HUDEP-2 (cell line): ENCODE measurements at regions not wholly inside any gene's neighbourhood (a gene's known extent, or its start where the extent isn't known, plus 50 kb on each side); places are given as distances from the start of the nearest gene placed in this dataset.

Experiments used
- DNase-seq, 76 experiments: peaks; one replicate each; lab custom pipeline; 2025; ENCODE audit not compliant: unreplicated experiment in 76 of 76; lab: John Stamatoyannopoulos, UW

- DNase-seq = no peak
Measured at GRCh38 chr4:173793937-173794510, 264.0 kb upstream of the HAND2 start.

DNA sequence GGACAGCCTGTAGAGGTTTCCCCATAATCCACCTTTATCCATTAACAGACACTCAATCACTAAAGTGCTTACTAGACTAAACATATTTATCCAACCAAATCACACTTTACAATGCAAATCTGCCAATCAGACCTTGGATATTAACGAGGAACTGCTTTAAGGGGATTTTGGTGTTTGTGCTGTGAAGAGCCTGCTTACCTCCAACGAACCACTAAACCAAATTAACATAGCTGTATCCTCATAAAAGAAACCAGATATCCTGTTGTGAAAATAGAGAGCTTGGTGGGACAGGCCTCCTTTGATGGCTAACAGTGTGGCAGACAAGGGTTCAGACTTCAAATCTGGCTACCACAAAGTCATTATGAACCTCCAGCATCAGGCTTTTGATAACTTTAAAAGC, 252.6 kb upstream of the HAND2 start:
- DNase-seq = no peak

GRCh38 chr4:173777921-173778320, 247.9 kb upstream of the HAND2 start:
- DNase-seq = no peak

- no peak for DNase-seq
Measured at GRCh38 chr4:173777421-173777820, 247.4 kb upstream of the HAND2 start.

- no peak for DNase-seq
Measured at GRCh38 chr4:173769568-173769967, 239.5 kb upstream of the HAND2 start.

DNA sequence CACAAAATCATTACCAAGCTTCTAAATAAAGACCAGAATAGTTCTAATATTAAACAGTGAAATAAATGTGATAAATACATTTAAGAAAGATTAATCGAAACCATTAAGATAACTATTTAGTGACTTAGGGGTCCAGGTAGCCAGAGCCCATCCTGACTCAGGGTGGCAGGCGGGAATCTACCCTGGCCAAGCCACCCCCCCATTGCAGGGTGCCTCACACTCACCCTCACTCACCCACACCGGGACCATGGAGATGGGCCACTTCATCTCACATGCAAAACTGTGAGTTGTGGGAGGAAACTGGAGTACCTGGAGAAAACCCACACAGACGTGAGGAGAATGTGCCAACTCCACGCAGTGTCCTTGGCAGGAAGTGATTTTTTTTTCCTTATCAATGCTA, 237.6 kb upstream of the HAND2 start:
- DNase-seq = no peak

GRCh38 chr4:173766171-173766600, 236.2 kb upstream of the HAND2 start:
- DNase-seq = no peak

- DNase-seq = no peak
Measured at GRCh38 chr4:173765751-173766150, 235.7 kb upstream of the HAND2 start.

DNA sequence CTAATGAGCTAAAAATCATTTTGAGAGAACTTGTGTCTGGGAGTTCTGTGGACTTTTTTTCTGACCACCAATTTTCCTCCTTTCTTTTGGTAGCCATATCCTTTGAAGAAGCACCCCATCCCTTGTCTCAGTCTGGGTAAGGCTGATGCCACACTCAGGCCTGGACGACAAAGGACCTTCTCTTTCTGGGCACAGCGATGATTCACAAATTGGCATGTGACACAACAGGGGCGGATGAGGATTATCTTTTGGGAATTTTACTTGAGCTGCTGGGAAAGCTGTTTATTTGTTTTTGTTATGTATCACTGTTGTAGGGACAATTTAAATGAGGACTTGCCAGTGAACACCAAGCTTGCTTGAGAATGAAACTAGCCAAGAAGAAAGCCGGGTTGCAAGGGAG, 233.4 kb upstream of the HAND2 start:
- no peak for DNase-seq

DNA sequence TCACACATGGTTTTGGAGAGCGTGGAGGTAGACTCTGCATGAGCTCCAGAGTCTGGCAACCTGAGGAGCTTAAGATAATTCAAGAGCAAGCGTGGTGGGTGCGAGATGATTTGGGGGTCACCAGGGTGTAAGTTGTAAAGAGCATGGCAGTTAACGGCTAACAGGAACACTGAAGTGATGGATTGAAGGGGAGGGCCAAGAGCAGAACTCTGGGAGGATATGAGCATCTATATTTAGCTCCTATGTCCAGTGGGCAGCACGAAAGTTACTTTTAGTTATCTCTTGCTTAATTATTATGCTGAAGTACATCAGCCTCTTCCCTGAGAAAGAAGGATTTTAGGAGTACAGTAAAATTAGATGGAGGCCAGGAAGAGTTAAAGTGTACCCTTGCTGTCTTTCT, 231.9 kb upstream of the HAND2 start:
- no peak for DNase-seq

GRCh38 chr4:173761236-173761635, 231.2 kb upstream of the HAND2 start:
- DNase-seq = no peak

GRCh38 chr4:173758132-173758531, 228.1 kb upstream of the HAND2 start:
- DNase-seq = no peak

GRCh38 chr4:173753408-173753807, 223.4 kb upstream of the HAND2 start:
- no peak for DNase-seq

- peak in 61 of 76 experiments; percentile 1 to 70 (median 30) for DNase-seq
Measured at GRCh38 chr4:173752610-173753230, 222.7 kb upstream of the HAND2 start.

GRCh38 chr4:173748353-173748752, 218.3 kb upstream of the HAND2 start:
- DNase-seq = no peak

DNA sequence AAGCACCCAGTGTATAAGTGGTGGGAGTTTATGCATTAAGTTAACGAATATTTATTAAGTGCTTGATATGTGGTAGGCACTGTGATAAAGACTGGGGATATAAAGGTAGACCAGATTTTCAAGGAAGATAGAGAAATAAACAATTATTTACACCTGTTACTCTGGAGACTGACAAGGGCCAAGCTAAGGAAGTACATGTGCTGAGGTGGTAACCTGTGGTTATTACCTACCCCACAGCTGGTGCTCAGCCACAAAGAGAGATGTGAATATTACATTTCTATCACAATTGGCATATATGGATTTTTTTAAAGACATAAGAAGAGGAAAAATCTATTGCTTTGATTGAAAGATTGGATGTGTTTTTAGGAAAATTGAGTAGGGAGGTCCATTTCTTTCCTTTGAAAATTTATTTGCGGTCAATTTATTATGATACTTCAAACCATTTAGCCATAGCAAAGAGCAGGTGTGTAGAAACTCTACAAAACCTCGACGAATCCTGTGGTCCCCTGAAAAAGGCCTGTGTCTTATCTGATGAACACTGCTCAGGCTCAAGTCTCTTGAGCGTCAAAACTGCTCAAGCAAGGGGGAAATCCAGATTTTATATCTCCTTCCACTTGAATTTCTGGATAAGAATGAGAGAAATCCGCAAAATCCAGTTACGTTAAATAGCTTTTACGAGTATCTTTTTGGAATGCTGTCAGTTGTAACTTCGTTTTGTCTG, 217.7 kb upstream of the HAND2 start:
- no peak for DNase-seq

- no peak for DNase-seq
Measured at GRCh38 chr4:173746424-173746823, 216.4 kb upstream of the HAND2 start.

DNA sequence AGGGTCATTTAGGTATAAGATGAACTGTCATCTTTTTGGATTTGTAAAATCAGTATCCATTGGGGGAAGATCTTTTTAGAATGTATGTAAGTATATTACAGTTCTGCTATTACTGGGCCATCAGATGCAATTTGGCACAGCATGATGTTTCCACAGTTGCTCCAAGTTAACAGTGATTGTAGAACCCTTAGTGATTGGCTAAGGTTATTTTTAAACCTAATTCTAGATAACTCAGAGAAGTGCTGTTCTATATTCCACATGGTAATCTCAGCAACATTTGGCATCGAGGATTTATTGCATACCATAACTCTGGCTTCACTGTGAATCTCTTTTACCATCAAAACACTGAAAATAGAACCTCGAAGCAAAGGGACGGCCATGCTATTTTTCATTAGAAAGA, 215.7 kb upstream of the HAND2 start:
- no peak for DNase-seq

DNA sequence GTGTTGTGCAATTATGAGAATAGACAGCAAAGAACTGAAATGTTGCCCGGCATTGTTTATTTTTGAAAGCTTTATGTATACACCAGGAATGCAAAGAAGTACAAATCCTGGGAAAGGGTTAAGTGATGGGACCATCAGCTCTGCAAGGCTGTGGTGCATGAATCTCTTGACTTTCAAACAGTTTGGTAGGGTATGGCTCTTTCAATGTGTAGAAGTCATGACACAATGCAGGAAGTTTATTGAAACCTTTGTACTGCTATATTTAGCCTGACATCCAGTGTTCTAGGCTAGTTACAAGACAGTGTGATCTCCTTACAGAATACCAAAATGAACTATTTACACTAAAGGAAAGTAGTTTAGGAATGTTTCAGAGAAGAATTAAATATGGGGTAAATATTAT, 206.8 kb upstream of the HAND2 start:
- DNase-seq = no peak

- DNase-seq = no peak
Measured at GRCh38 chr4:173735585-173735984, 205.6 kb upstream of the HAND2 start.

DNA sequence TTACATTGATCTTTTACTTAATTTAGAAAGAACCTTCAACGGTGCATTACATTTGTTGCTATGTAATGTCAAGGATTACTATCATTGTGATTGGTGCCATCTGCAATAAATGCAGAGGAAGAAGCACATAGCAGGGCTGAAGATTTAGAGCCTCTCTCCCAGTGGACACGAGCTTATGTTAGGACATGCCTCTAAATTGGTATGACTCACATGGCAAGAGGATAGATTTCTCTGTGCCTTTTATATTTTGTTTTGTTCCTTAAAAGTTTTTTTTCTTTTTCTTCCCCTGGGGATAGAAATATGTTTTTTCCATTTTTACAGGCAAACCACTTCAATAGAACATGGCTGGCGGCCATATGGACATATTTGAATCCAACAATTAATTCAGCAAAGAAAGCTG, 205.0 kb upstream of the HAND2 start:
- DNase-seq = no peak

- DNase-seq = no peak
Measured at GRCh38 chr4:173731257-173731656, 201.2 kb upstream of the HAND2 start.
